ENCODE measurements at regions not wholly inside any gene's neighbourhood (a gene's known extent, or its start where the extent isn't known, plus 50 kb on each side); places are given as distances from the start of the nearest gene placed in this dataset.

DNA sequence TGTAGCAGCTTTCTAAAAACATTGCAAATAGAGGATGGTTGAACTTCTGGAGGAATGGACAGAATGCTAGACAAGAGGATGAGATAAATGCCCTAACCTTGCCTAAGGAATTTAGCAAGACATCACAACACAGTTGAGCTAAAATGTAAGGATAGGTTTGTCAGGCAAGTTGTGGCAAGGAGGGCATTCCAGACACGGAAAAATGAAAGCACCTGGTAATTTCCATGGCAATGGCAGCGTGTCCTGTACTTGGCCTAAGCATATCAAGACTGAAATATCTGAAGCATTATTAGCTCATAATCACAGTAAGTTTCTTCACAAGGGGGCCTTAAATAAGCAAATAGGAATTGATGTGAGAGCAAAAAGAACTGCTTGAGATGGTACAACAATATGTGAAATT lies 105.1 kb upstream of the USP25 start (continued):
- no peak for TF ChIP-seq BCL11A (IDR thresholded peaks at IDR 0.05; ENCODE audit: low read depth, low read length)
- TF ChIP-seq, protein P1, sequence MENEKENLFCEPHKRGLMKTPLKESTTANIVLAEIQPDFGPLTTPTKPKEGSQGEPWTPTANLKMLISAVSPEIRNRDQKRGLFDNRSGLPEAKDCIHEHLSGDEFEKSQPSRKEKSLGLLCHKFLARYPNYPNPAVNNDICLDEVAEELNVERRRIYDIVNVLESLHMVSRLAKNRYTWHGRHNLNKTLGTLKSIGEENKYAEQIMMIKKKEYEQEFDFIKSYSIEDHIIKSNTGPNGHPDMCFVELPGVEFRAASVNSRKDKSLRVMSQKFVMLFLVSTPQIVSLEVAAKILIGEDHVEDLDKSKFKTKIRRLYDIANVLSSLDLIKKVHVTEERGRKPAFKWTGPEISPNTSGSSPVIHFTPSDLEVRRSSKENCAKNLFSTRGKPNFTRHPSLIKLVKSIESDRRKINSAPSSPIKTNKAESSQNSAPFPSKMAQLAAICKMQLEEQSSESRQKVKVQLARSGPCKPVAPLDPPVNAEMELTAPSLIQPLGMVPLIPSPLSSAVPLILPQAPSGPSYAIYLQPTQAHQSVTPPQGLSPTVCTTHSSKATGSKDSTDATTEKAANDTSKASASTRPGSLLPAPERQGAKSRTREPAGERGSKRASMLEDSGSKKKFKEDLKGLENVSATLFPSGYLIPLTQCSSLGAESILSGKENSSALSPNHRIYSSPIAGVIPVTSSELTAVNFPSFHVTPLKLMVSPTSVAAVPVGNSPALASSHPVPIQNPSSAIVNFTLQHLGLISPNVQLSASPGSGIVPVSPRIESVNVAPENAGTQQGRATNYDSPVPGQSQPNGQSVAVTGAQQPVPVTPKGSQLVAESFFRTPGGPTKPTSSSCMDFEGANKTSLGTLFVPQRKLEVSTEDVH (IDR thresholded peaks at IDR 0.05; ENCODE audit: low read depth, partially characterized antibody), result no peak
- TF ChIP-seq ZNF274 (IDR thresholded peaks at IDR 0.05; ENCODE audit: insufficient read depth, insufficient read length), result no peak
- TF ChIP-seq CHD2 (IDR thresholded peaks at IDR 0.05; ENCODE audit: borderline replicate concordance, low read depth, low read length), result no peak
- no peak for TF ChIP-seq FOS (IDR thresholded peaks at IDR 0.05; ENCODE audit: borderline replicate concordance, extremely low read depth, insufficient read length)
- no peak for TF ChIP-seq YY1 (IDR thresholded peaks at IDR 0.05; ENCODE audit: low read depth, low read length)
- no peak for TF ChIP-seq TARDBP (IDR thresholded peaks at IDR 0.05; ENCODE audit: borderline replicate concordance)
- TF ChIP-seq, protein P2, sequence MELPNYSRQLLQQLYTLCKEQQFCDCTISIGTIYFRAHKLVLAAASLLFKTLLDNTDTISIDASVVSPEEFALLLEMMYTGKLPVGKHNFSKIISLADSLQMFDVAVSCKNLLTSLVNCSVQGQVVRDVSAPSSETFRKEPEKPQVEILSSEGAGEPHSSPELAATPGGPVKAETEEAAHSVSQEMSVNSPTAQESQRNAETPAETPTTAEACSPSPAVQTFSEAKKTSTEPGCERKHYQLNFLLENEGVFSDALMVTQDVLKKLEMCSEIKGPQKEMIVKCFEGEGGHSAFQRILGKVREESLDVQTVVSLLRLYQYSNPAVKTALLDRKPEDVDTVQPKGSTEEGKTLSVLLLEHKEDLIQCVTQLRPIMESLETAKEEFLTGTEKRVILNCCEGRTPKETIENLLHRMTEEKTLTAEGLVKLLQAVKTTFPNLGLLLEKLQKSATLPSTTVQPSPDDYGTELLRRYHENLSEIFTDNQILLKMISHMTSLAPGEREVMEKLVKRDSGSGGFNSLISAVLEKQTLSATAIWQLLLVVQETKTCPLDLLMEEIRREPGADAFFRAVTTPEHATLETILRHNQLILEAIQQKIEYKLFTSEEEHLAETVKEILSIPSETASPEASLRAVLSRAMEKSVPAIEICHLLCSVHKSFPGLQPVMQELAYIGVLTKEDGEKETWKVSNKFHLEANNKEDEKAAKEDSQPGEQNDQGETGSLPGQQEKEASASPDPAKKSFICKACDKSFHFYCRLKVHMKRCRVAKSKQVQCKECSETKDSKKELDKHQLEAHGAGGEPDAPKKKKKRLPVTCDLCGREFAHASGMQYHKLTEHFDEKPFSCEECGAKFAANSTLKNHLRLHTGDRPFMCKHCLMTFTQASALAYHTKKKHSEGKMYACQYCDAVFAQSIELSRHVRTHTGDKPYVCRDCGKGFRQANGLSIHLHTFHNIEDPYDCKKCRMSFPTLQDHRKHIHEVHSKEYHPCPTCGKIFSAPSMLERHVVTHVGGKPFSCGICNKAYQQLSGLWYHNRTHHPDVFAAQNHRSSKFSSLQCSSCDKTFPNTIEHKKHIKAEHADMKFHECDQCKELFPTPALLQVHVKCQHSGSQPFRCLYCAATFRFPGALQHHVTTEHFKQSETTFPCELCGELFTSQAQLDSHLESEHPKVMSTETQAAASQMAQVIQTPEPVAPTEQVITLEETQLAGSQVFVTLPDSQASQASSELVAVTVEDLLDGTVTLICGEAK (IDR thresholded peaks at IDR 0.05; ENCODE audit: borderline replicate concordance), result no peak
- no peak for TF ChIP-seq POLR2AphosphoS5 (IDR thresholded peaks at IDR 0.05; ENCODE audit: low read length)
